HL-60 (cell line): ENCODE measurements at regions not wholly inside any gene's neighbourhood (a gene's known extent, or its start where the extent isn't known, plus 50 kb on each side); places are given as distances from the start of the nearest gene placed in this dataset.

ENCODE experiments used
- DNase-seq, 2 experiments: peaks; one replicate each; pipeline ENCODE4 v3.0.0-alpha.2; 2010 to 2020; ENCODE audit warnings: low read depth in 1 of 2, low spot score in 1 of 2
- H3K27ac ChIP-seq: fragments of 250-450 bp; sonication (Bioruptor Pico); replicated peaks from 2 replicates; pipeline ENCODE4 v1.5.1; 2020; ENCODE audit warnings: mild to moderate bottlenecking, moderate library complexity
- H3K27me3 ChIP-seq: fragments of 250-450 bp; sonication (Bioruptor Pico); 2 replicates; pipeline ENCODE4 v1.5.1; 2021; ENCODE audit warnings: mild to moderate bottlenecking, moderate library complexity; ENCODE audit not compliant: insufficient read depth, poor library complexity, severe bottlenecking
- H3K4me3 ChIP-seq: replicated peaks from 2 replicates; pipeline ENCODE4 v1.5.1; 2011; ENCODE audit warnings: mild to moderate bottlenecking, control low read depth, low read length; ENCODE audit not compliant: insufficient read depth
- GABPA ChIP-seq: IDR thresholded peaks from 2 replicates; pipeline ENCODE4 v1.6.1; 2012; ENCODE audit warnings: low read depth
- POLR2AphosphoS5 ChIP-seq: IDR thresholded peaks from 2 replicates; pipeline ENCODE4 v1.6.1; 2012; ENCODE audit warnings: low read depth
- REST ChIP-seq: IDR thresholded peaks from 2 replicates; pipeline ENCODE4 v1.6.1; 2012; ENCODE audit warnings: low read depth; ENCODE audit not compliant: insufficient replicate concordance
- SPI1 ChIP-seq: IDR thresholded peaks from 2 replicates; pipeline ENCODE4 v1.6.1; 2012; ENCODE audit warnings: low read depth, mild to moderate bottlenecking, borderline replicate concordance
- TF ChIP-seq, protein P1 (sequence below): IDR thresholded peaks from one replicate; pipeline ENCODE4 v1.5.1; 2011; ENCODE audit warnings: low read length, control low read depth, inconsistent platforms; ENCODE audit not compliant: insufficient read depth

- TF ChIP-seq GABPA (no peak), REST (no peak), SPI1 (no peak), POLR2AphosphoS5 (no peak)
- TF ChIP-seq, protein P1, sequence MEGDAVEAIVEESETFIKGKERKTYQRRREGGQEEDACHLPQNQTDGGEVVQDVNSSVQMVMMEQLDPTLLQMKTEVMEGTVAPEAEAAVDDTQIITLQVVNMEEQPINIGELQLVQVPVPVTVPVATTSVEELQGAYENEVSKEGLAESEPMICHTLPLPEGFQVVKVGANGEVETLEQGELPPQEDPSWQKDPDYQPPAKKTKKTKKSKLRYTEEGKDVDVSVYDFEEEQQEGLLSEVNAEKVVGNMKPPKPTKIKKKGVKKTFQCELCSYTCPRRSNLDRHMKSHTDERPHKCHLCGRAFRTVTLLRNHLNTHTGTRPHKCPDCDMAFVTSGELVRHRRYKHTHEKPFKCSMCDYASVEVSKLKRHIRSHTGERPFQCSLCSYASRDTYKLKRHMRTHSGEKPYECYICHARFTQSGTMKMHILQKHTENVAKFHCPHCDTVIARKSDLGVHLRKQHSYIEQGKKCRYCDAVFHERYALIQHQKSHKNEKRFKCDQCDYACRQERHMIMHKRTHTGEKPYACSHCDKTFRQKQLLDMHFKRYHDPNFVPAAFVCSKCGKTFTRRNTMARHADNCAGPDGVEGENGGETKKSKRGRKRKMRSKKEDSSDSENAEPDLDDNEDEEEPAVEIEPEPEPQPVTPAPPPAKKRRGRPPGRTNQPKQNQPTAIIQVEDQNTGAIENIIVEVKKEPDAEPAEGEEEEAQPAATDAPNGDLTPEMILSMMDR, result no peak
Observed at GRCh38 chr9:96158147-96158546, 143.8 kb downstream of the HSD17B3 start.

GRCh38 chr9:96157675-96158074 is 144.3 kb downstream of the HSD17B3 start:
- Histone ChIP-seq H3K27me3 (no peaks in the 10 kb centered on the region), H3K4me3 (no peak overlapping the region), H3K27ac (no peak overlapping the region; the same call in 1 of the 2 replicates)
- TF ChIP-seq SPI1, result no peak
- no peak for TF ChIP-seq POLR2AphosphoS5
- TF ChIP-seq, protein P1, result no peak
- no peak for TF ChIP-seq GABPA
- TF ChIP-seq REST, result no peak
- no peak for DNase-seq

More at GRCh38 chr9:96158147-96158546, 143.8 kb downstream of the HSD17B3 start:
- H3K27me3 ChIP-seq, result no peaks in the 10 kb centered on the region
- no peak overlapping the region for H3K4me3 ChIP-seq
- no peak for DNase-seq
- H3K27ac ChIP-seq, result peak overlapping the region; percentile 47

DNA sequence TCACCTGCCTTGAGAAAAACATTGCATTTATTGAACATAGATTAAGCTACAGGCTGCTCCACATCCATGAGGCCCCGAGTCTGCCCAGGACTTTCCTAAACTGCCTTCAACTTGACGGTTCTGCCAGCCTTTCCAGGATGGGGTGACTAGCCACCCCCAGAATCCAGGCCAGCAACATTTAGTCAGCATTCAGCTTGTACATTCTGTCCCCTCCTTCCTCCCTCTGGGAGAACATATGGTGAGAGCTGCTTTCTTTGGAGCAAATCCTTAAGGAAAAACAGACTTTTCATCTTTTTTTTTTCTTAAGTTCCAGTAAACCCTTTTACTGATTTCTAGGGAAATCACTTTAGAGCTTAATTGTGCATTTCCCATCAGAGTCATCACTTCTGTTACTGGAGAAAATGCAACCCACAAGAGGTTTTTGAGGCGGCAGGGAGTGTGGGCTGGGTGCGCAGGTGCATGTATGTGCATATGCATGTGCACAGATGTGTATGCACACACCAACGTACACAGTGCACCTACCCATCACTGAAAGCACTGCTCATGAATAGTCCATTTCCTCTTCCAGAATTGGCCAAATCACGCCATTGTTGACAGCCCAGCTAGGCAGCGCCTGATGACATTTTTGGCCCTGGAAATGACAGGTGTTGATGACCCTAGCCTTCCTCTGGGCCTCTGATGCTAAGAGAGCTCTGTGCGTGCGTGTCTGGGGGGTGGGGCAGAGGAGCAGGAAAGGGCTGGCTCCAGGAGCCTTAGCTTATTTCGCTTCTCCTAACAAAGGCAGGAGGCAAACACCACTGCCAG is 145.6 kb downstream of the HSD17B3 start:
- TF ChIP-seq SPI1, result no peak
- TF ChIP-seq GABPA, result no peak
- no peak for TF ChIP-seq REST
- TF ChIP-seq, protein P1, result no peak
- TF ChIP-seq POLR2AphosphoS5, result no peak
- no peaks in the 10 kb centered on the region for H3K27me3 ChIP-seq
- DNase-seq, result no peak

More for the DNA sequence above, 145.6 kb downstream of the HSD17B3 start:
- Histone ChIP-seq H3K4me3 (no peak overlapping the region), H3K27ac (no peak overlapping the region)
